PC-9 (cell line): ENCODE measurements at regions not wholly inside any gene's neighbourhood (a gene's known extent, or its start where the extent isn't known, plus 50 kb on each side); places are given as distances from the start of the nearest gene placed in this dataset.

ENCODE experiments used
- BruUV-seq: library from RNA; stranded (reverse); fragments of 400-500 nt; replicated peaks from 2 replicates; lab custom pipeline; 2021; lab: Mats Ljungman, UMichigan
- CTCF ChIA-PET: fragments of 300-600 bp; sonication (Branson Sonifier 250); formaldehyde crosslinking; loops from one replicate; lab custom pipeline; 2022; ENCODE audit warnings: antibody characterized with exemption; lab: Charles Lee
- POLR2A ChIA-PET: fragments of 300-600 bp; sonication (Branson Sonifier 250); formaldehyde crosslinking; loops from one replicate; lab custom pipeline; 2022; ENCODE audit warnings: antibody characterized with exemption; ENCODE audit not compliant: unreplicated experiment; lab: Charles Lee
- DNase-seq, 2 experiments: peaks; one replicate each; pipeline versions ENCODE4 v3.0.0 to v3.0.0-alpha.2; 2015 to 2022; ENCODE audit warnings: mixed read lengths in 1 of 2
- H2AFZ ChIP-seq: fragments of 200-600 bp; sonication (generic); 2 replicates; pipeline ENCODE4 v1.8.1; 2017; ENCODE audit warnings: antibody characterized with exemption
- H3F3A ChIP-seq: fragments of 200-600 bp; sonication (generic); 2 replicates; pipeline ENCODE4 v1.8.1; 2017; ENCODE audit warnings: antibody characterized with exemption, mild to moderate bottlenecking, low read depth; ENCODE audit not compliant: insufficient read depth
- H3K27ac ChIP-seq: fragments of 200-600 bp; sonication (generic); 2 replicates; pipeline ENCODE4 v1.6.1; 2016; ENCODE audit warnings: mixed run types
- H3K27me3 ChIP-seq: fragments of 200-600 bp; sonication (generic); 2 replicates; pipeline ENCODE4 v1.6.1; 2016; ENCODE audit warnings: low read depth, mixed run types; ENCODE audit not compliant: insufficient read depth
- H3K36me3 ChIP-seq: fragments of 200-600 bp; sonication (generic); 2 replicates; pipeline ENCODE4 v1.6.1; 2016; ENCODE audit warnings: low read depth, mixed run types
- H3K4me1 ChIP-seq: fragments of 200-600 bp; sonication (generic); replicated peaks from 2 replicates; pipeline ENCODE4 v1.6.1; 2016; ENCODE audit warnings: mixed run types; ENCODE audit not compliant: insufficient read depth
- H3K4me2 ChIP-seq: fragments of 200-600 bp; sonication (generic); 2 replicates; pipeline ENCODE4 v1.6.1; 2017; ENCODE audit warnings: mixed run types
- H3K4me3 ChIP-seq: fragments of 200-600 bp; sonication (generic); 2 replicates; pipeline ENCODE4 v1.6.1; 2016; ENCODE audit warnings: mixed run types
- H3K79me2 ChIP-seq: fragments of 200-600 bp; sonication (generic); 2 replicates; pipeline ENCODE4 v1.6.1; 2017; ENCODE audit warnings: low read depth, mixed run types
- H3K9me2 ChIP-seq: fragments of 200-600 bp; sonication (generic); 2 replicates; pipeline ENCODE4 v1.8.1; 2017; ENCODE audit warnings: mild to moderate bottlenecking; ENCODE audit not compliant: insufficient read depth
- H3K9me3 ChIP-seq: fragments of 200-600 bp; sonication (generic); 2 replicates; pipeline ENCODE4 v1.8.1; 2016; ENCODE audit warnings: low read depth; ENCODE audit not compliant: insufficient read depth
- H4K20me1 ChIP-seq: fragments of 200-600 bp; sonication (generic); 2 replicates; pipeline ENCODE4 v1.8.1; 2017; ENCODE audit not compliant: insufficient read depth
- EZH2 ChIP-seq: fragments of 200-600 bp; sonication (generic); IDR thresholded peaks from 2 replicates; pipeline ENCODE4 v1.8.0; 2017; ENCODE audit warnings: antibody characterized with exemption, low read depth
- intact Hi-C: fragments of 100-400 bp; cut with micrococcal nuclease; formaldehyde crosslinking; loops from one replicate; pipeline ENCODE4 v1.10.0; 2022; ENCODE audit not compliant: unreplicated experiment
- TF ChIP-seq, protein P1 (sequence below): fragments of 200-600 bp; sonication (generic); conservative IDR thresholded peaks from 2 replicates; pipeline ENCODE4 v1.6.1; 2017; ENCODE audit warnings: mixed run types, antibody characterized with exemption, mild to moderate bottlenecking, moderate library complexity

DNA sequence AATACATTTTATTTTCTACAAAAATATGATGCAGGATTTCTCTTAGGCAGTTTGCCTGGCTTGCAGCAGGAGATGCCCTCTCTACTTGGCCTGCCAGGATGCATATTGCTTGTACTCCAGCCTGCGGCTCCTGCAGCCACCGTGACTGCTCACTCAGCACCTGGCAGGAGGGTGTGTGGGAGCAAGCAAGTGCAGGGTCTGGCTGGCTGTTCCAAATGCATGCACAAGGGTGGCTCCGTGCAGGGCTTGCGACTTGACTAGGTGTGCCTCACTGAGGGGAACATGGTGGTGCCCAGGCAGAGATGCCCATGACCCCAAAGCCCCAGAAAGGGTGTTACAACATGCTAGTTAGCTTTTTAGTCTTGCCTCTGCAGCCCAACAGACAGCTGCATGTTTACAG is 1240.2 kb upstream of the ALCAM start:
- Histone ChIP-seq H3K27ac (no peak overlapping the region), H3K4me3 (no peak overlapping the region), H3K27me3 (no peaks in the 10 kb centered on the region), H2AFZ (no peak overlapping the region), H3F3A (no peaks in the 10 kb centered on the region), H3K9me3 (0 out of 2 replicates have a peak, but pooled peaks cover 3% of the 10 kb centered on the region), H3K9me2 (no peaks in the 10 kb centered on the region), H4K20me1 (no peaks in the 10 kb centered on the region), H3K36me3 (no peaks in the 10 kb centered on the region), H3K79me2 (no peaks in the 10 kb centered on the region), H3K4me1 (no peaks in the 10 kb centered on the region), H3K4me2 (no peak overlapping the region)
- no TSS peak for BruUV-seq
- DNase-seq = no peak
- ChIA-PET CTCF (interaction anchor here (0.5 kb wide), 1 partner anchor 272 kb away, joined by 4 read pairs; no protein-coding TSS in a partner anchor), POLR2A (no interaction called here)
- TF ChIP-seq, protein P1, sequence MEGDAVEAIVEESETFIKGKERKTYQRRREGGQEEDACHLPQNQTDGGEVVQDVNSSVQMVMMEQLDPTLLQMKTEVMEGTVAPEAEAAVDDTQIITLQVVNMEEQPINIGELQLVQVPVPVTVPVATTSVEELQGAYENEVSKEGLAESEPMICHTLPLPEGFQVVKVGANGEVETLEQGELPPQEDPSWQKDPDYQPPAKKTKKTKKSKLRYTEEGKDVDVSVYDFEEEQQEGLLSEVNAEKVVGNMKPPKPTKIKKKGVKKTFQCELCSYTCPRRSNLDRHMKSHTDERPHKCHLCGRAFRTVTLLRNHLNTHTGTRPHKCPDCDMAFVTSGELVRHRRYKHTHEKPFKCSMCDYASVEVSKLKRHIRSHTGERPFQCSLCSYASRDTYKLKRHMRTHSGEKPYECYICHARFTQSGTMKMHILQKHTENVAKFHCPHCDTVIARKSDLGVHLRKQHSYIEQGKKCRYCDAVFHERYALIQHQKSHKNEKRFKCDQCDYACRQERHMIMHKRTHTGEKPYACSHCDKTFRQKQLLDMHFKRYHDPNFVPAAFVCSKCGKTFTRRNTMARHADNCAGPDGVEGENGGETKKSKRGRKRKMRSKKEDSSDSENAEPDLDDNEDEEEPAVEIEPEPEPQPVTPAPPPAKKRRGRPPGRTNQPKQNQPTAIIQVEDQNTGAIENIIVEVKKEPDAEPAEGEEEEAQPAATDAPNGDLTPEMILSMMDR = no peak
- no peak for TF ChIP-seq EZH2
- intact Hi-C loops = no loop called here

DNA sequence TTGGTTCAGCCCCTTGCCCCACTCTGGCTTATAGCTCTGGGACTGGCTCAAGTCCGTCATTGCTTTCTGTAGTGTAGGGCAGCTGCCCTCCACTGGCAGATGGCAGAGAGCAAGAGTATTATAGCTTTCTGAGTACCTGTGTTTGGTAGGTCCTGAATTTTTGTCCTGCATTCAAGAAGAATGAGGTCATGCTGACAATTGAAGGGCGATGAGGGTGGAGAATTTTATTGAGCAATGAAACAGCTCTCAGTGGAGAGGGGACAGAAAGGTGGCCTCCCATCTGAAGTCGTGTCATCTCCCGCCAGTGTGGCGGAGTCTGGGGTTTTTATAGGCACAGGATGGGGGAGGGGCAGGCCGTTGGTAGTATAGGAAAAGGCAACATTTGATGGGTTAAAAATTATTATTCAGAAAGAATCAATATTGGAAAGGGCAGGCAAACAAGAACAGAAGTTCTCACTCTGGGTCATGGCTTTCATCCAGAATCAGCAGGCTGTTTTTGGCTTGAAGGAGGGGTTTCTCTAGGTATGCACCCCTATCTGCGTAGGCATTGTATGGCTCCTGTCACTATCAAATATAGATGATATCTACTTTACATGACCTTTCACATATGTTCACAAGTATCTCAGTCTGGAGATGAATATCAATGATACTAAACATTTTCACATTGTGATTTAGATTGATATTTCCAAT is 1239.7 kb upstream of the ALCAM start:
- intact Hi-C loops = no loop called here
- no peaks in the 10 kb centered on the region for H4K20me1 ChIP-seq
- no peaks in the 10 kb centered on the region for H3K9me2 ChIP-seq
- H3K4me3 ChIP-seq = no peak overlapping the region
- 0 out of 2 replicates have a peak, but pooled peaks cover 3% of the 10 kb centered on the region for H3K9me3 ChIP-seq
- H3K4me2 ChIP-seq = no peak overlapping the region
- no peaks in the 10 kb centered on the region for H3K79me2 ChIP-seq
- H3K36me3 ChIP-seq = no peaks in the 10 kb centered on the region
- H3K4me1 ChIP-seq = no peaks in the 10 kb centered on the region
- no peak for DNase-seq
- no peak overlapping the region for H3K27ac ChIP-seq
- ChIA-PET CTCF (no interaction called here), POLR2A (no interaction called here)
- H2AFZ ChIP-seq = no peak overlapping the region
- H3K27me3 ChIP-seq = no peaks in the 10 kb centered on the region
- no peak for TF ChIP-seq EZH2
- TF ChIP-seq, protein P1 = no peak
- no peaks in the 10 kb centered on the region for H3F3A ChIP-seq
- no TSS peak for BruUV-seq

DNA sequence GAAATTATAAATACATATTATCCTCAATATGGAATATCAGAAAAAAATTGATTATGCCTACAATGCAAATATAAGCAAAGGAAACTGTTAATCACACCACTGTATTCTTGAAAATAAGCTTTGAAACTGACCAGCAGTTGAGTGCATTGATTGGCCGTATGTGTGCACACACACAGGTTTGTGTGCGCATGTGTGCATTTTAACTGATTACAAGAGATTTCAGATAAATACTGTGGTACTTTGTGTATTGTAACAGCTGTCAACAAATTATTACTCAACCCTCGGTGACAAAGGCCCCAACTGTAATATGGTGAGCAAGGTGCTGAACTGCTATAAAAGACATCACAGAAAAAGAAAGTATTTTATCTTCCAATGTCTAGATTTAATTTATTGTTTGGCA is 1238.9 kb upstream of the ALCAM start:
- no peak overlapping the region for H3K27ac ChIP-seq
- ChIA-PET POLR2A (no interaction called here), CTCF (no interaction called here)
- TF ChIP-seq, protein P1 = no peak
- no peak for TF ChIP-seq EZH2
- no peak overlapping the region for H3K4me2 ChIP-seq
- H3K27me3 ChIP-seq = no peaks in the 10 kb centered on the region
- BruUV-seq = no TSS peak
- no peaks in the 10 kb centered on the region for H4K20me1 ChIP-seq
- 0 out of 2 replicates have a peak, but pooled peaks cover 3% of the 10 kb centered on the region for H3K9me3 ChIP-seq
- no peaks in the 10 kb centered on the region for H3K9me2 ChIP-seq
- no peak for DNase-seq
- intact Hi-C loops = no loop called here
- no peak overlapping the region for H2AFZ ChIP-seq
- H3K79me2 ChIP-seq = no peaks in the 10 kb centered on the region
- no peaks in the 10 kb centered on the region for H3F3A ChIP-seq
- H3K4me3 ChIP-seq = no peak overlapping the region
- no peaks in the 10 kb centered on the region for H3K4me1 ChIP-seq
- H3K36me3 ChIP-seq = no peaks in the 10 kb centered on the region
